ENCODE measurements at regions not wholly inside any gene's neighbourhood (a gene's known extent, or its start where the extent isn't known, plus 50 kb on each side); places are given as distances from the start of the nearest gene placed in this dataset.

- FAIRE-seq: no peak
- peaks cover 0 to 3% (median 0%) of the 10 kb centered on the region in 3 donors for H3K27me3 ChIP-seq (ENCODE audit: control insufficient read depth in 3 of 3, insufficient read depth in 3 of 3, low read length in 3 of 3)
- H3K27ac ChIP-seq (ENCODE audit: low read depth in 1 of 3, low read length in 2 of 3): no peak overlapping the region
Measured at GRCh38 chr14:99047441-99048031, 224.5 kb downstream of the BCL11B start.

GRCh38 chr14:99050309-99050708, 221.7 kb downstream of the BCL11B start:
- H3K27ac ChIP-seq (ENCODE audit: low read depth in 1 of 3, low read length in 2 of 3): no peak overlapping the region
- peaks cover 0 to 3% (median 0%) of the 10 kb centered on the region in 3 donors for H3K27me3 ChIP-seq (ENCODE audit: control insufficient read depth in 3 of 3, insufficient read depth in 3 of 3, low read length in 3 of 3)
- H3K36me3 ChIP-seq (ENCODE audit: control insufficient read depth in 3 of 3, insufficient read depth in 2 of 3, low read depth in 1 of 3, low read length in 3 of 3): no peaks in the 10 kb centered on the region
- H3K9me3 ChIP-seq (ENCODE audit: control insufficient read depth in 2 of 2, insufficient read depth in 1 of 2, low read depth in 1 of 2, low read length in 1 of 2): no peaks in the 10 kb centered on the region
- DNase-seq: no peak
- no peaks in the 10 kb centered on the region for H3K4me1 ChIP-seq (ENCODE audit: control insufficient read depth in 3 of 3, insufficient read depth in 2 of 3, low read depth in 1 of 3, low read length in 2 of 3)
- 68 to 90% (median 71%) methylated on average over 1 of the region's 1 CpG for WGBS, 3 donors
- H3K4me3 ChIP-seq (ENCODE audit: low read depth in 1 of 3, low read length in 3 of 3): no peak overlapping the region
- no peak for FAIRE-seq

More at GRCh38 chr14:99047441-99048031, 224.5 kb downstream of the BCL11B start:
- 68 to 74% (median 70%) methylated on average over 14 of the region's 14 CpGs for WGBS, 3 donors
- DNase-seq: no peak
- H3K36me3 ChIP-seq (ENCODE audit: control insufficient read depth in 3 of 3, insufficient read depth in 2 of 3, low read depth in 1 of 3, low read length in 3 of 3): no peaks in the 10 kb centered on the region
- no peaks in the 10 kb centered on the region for H3K9me3 ChIP-seq (ENCODE audit: control insufficient read depth in 2 of 2, insufficient read depth in 1 of 2, low read depth in 1 of 2, low read length in 1 of 2)
- no peaks in the 10 kb centered on the region for H3K4me1 ChIP-seq (ENCODE audit: control insufficient read depth in 3 of 3, insufficient read depth in 2 of 3, low read depth in 1 of 3, low read length in 2 of 3)
- no peak overlapping the region for H3K4me3 ChIP-seq (ENCODE audit: low read depth in 1 of 3, low read length in 3 of 3)

- Histone ChIP-seq H3K9me3 (ENCODE audit: control insufficient read depth in 2 of 2, insufficient read depth in 1 of 2, low read depth in 1 of 2, low read length in 1 of 2) (no peaks in the 10 kb centered on the region), H3K36me3 (ENCODE audit: control insufficient read depth in 3 of 3, insufficient read depth in 2 of 3, low read depth in 1 of 3, low read length in 3 of 3) (no peaks in the 10 kb centered on the region), H3K27ac (ENCODE audit: low read depth in 1 of 3, low read length in 2 of 3) (no peak overlapping the region), H3K27me3 (ENCODE audit: control insufficient read depth in 3 of 3, insufficient read depth in 3 of 3, low read length in 3 of 3) (peaks cover 0 to 3% (median 0%) of the 10 kb centered on the region in 3 donors), H3K4me1 (ENCODE audit: control insufficient read depth in 3 of 3, insufficient read depth in 2 of 3, low read depth in 1 of 3, low read length in 2 of 3) (no peaks in the 10 kb centered on the region), H3K4me3 (ENCODE audit: low read depth in 1 of 3, low read length in 3 of 3) (no peak overlapping the region)
- FAIRE-seq (no peak), DNase-seq (no peak)
- 86 to 92% (median 89%) methylated on average over 2 of the region's 2 CpGs for WGBS, 3 donors
Measured at GRCh38 chr14:99052467-99052866, 219.5 kb downstream of the BCL11B start.

GRCh38 chr14:99055019-99055418, 217.0 kb downstream of the BCL11B start:
- WGBS, 3 donors: 65 to 76% (median 74%) methylated on average over 4 of the region's 4 CpGs
- no peaks in the 10 kb centered on the region for H3K36me3 ChIP-seq (ENCODE audit: control insufficient read depth in 3 of 3, insufficient read depth in 2 of 3, low read depth in 1 of 3, low read length in 3 of 3)
- H3K27me3 ChIP-seq (ENCODE audit: control insufficient read depth in 3 of 3, insufficient read depth in 3 of 3, low read length in 3 of 3): no peaks in the 10 kb centered on the region
- H3K9me3 ChIP-seq (ENCODE audit: control insufficient read depth in 2 of 2, insufficient read depth in 1 of 2, low read depth in 1 of 2, low read length in 1 of 2): no peaks in the 10 kb centered on the region
- H3K4me3 ChIP-seq (ENCODE audit: low read depth in 1 of 3, low read length in 3 of 3): no peak overlapping the region
- FAIRE-seq (no peak), DNase-seq (no peak)
- H3K4me1 ChIP-seq (ENCODE audit: control insufficient read depth in 3 of 3, insufficient read depth in 2 of 3, low read depth in 1 of 3, low read length in 2 of 3): no peaks in the 10 kb centered on the region
- H3K27ac ChIP-seq (ENCODE audit: low read depth in 1 of 3, low read length in 2 of 3): no peak overlapping the region

GRCh38 chr14:99055816-99056215, 216.2 kb downstream of the BCL11B start:
- no peaks in the 10 kb centered on the region for H3K27me3 ChIP-seq (ENCODE audit: control insufficient read depth in 3 of 3, insufficient read depth in 3 of 3, low read length in 3 of 3)
- H3K4me1 ChIP-seq (ENCODE audit: control insufficient read depth in 3 of 3, insufficient read depth in 2 of 3, low read depth in 1 of 3, low read length in 2 of 3): no peaks in the 10 kb centered on the region
- H3K4me3 ChIP-seq (ENCODE audit: low read depth in 1 of 3, low read length in 3 of 3): no peak overlapping the region
- 64 to 90% (median 72%) methylated on average over 6 of the region's 6 CpGs for WGBS, 3 donors
- no peaks in the 10 kb centered on the region for H3K36me3 ChIP-seq (ENCODE audit: control insufficient read depth in 3 of 3, insufficient read depth in 2 of 3, low read depth in 1 of 3, low read length in 3 of 3)
- no peaks in the 10 kb centered on the region for H3K9me3 ChIP-seq (ENCODE audit: control insufficient read depth in 2 of 2, insufficient read depth in 1 of 2, low read depth in 1 of 2, low read length in 1 of 2)
- DNase-seq (peak in 1 of 2 donors; percentile 63), FAIRE-seq (no peak)
- H3K27ac ChIP-seq (ENCODE audit: low read depth in 1 of 3, low read length in 2 of 3): no peak overlapping the region

GRCh38 chr14:99057576-99058083, 214.4 kb downstream of the BCL11B start:
- 58 to 77% (median 75%) methylated on average over 5 of the region's 5 CpGs for WGBS, 3 donors
- Histone ChIP-seq H3K36me3 (ENCODE audit: control insufficient read depth in 3 of 3, insufficient read depth in 2 of 3, low read depth in 1 of 3, low read length in 3 of 3) (no peaks in the 10 kb centered on the region), H3K27ac (ENCODE audit: low read depth in 1 of 3, low read length in 2 of 3) (no peak overlapping the region), H3K4me1 (ENCODE audit: control insufficient read depth in 3 of 3, insufficient read depth in 2 of 3, low read depth in 1 of 3, low read length in 2 of 3) (no peaks in the 10 kb centered on the region), H3K4me3 (ENCODE audit: low read depth in 1 of 3, low read length in 3 of 3) (no peak overlapping the region), H3K9me3 (ENCODE audit: control insufficient read depth in 2 of 2, insufficient read depth in 1 of 2, low read depth in 1 of 2, low read length in 1 of 2) (no peaks in the 10 kb centered on the region), H3K27me3 (ENCODE audit: control insufficient read depth in 3 of 3, insufficient read depth in 3 of 3, low read length in 3 of 3) (no peaks in the 10 kb centered on the region)
- FAIRE-seq (no peak), DNase-seq (no peak)

- FAIRE-seq: no peak
- WGBS, 3 donors: 91 to 97% (median 93%) methylated on average over 8 of the region's 8 CpGs
Measured at GRCh38 chr14:99058542-99058941, 213.5 kb downstream of the BCL11B start.

GRCh38 chr14:99062216-99062615, 209.8 kb downstream of the BCL11B start:
- Histone ChIP-seq H3K27ac (ENCODE audit: low read depth in 1 of 3, low read length in 2 of 3) (no peak overlapping the region), H3K27me3 (ENCODE audit: control insufficient read depth in 3 of 3, insufficient read depth in 3 of 3, low read length in 3 of 3) (no peaks in the 10 kb centered on the region), H3K4me1 (ENCODE audit: control insufficient read depth in 3 of 3, insufficient read depth in 2 of 3, low read depth in 1 of 3, low read length in 2 of 3) (peaks cover 0 to 4% (median 3%) of the 10 kb centered on the region in 3 donors), H3K9me3 (ENCODE audit: control insufficient read depth in 2 of 2, insufficient read depth in 1 of 2, low read depth in 1 of 2, low read length in 1 of 2) (no peaks in the 10 kb centered on the region), H3K4me3 (ENCODE audit: low read depth in 1 of 3, low read length in 3 of 3) (no peak overlapping the region), H3K36me3 (ENCODE audit: control insufficient read depth in 3 of 3, insufficient read depth in 2 of 3, low read depth in 1 of 3, low read length in 3 of 3) (no peaks in the 10 kb centered on the region)
- 85 to 93% (median 93%) methylated on average over 10 of the region's 10 CpGs for WGBS, 3 donors
- FAIRE-seq: no peak
- no peak for DNase-seq

More at GRCh38 chr14:99058542-99058941, 213.5 kb downstream of the BCL11B start:
- Histone ChIP-seq H3K9me3 (ENCODE audit: control insufficient read depth in 2 of 2, insufficient read depth in 1 of 2, low read depth in 1 of 2, low read length in 1 of 2) (no peaks in the 10 kb centered on the region), H3K27me3 (ENCODE audit: control insufficient read depth in 3 of 3, insufficient read depth in 3 of 3, low read length in 3 of 3) (no peaks in the 10 kb centered on the region), H3K4me1 (ENCODE audit: control insufficient read depth in 3 of 3, insufficient read depth in 2 of 3, low read depth in 1 of 3, low read length in 2 of 3) (no peaks in the 10 kb centered on the region), H3K36me3 (ENCODE audit: control insufficient read depth in 3 of 3, insufficient read depth in 2 of 3, low read depth in 1 of 3, low read length in 3 of 3) (no peaks in the 10 kb centered on the region), H3K27ac (ENCODE audit: low read depth in 1 of 3, low read length in 2 of 3) (no peak overlapping the region), H3K4me3 (ENCODE audit: low read depth in 1 of 3, low read length in 3 of 3) (no peak overlapping the region)
- no peak for DNase-seq
